GM23338 (cell line): ENCODE measurements at regions not wholly inside any gene's neighbourhood (a gene's known extent, or its start where the extent isn't known, plus 50 kb on each side); places are given as distances from the start of the nearest gene placed in this dataset.

Experiments
- ATAC-seq: fragments of 200-7000 bp; cut with Tn5 transposase; 3 replicates; pipeline ENCODE4 v1.9.1; 2020
- DNase-seq: peaks from one replicate; pipeline ENCODE4 v3.0.0-alpha.2; 2015; ENCODE audit warnings: low spot score
- H2AFZ ChIP-seq: fragments of 200-600 bp; sonication (generic); 2 replicates; pipeline ENCODE4 v1.8.0; 2016; ENCODE audit warnings: antibody characterized with exemption, mild to moderate bottlenecking, moderate library complexity
- H3F3A ChIP-seq: fragments of 200-600 bp; sonication (generic); replicated peaks from 2 replicates; pipeline ENCODE4 v1.8.0; 2017; ENCODE audit warnings: antibody characterized with exemption, mixed run types, low read depth
- H3K27ac ChIP-seq: fragments of 200-600 bp; sonication (generic); 2 replicates; pipeline ENCODE4 v1.6.1; 2016; ENCODE audit warnings: low read depth
- H3K27me3 ChIP-seq: fragments of 200-600 bp; sonication (generic); 2 replicates; pipeline ENCODE4 v1.8.0; 2016; ENCODE audit warnings: mild to moderate bottlenecking, mixed run types, moderate library complexity; ENCODE audit not compliant: insufficient read depth
- H3K36me3 ChIP-seq: fragments of 200-600 bp; sonication (generic); 2 replicates; pipeline ENCODE4 v1.8.0; 2016; ENCODE audit warnings: mild to moderate bottlenecking; ENCODE audit not compliant: insufficient read depth
- H3K4me1 ChIP-seq: fragments of 200-600 bp; sonication (generic); 2 replicates; pipeline ENCODE4 v1.8.0; 2016; ENCODE audit warnings: mild to moderate bottlenecking, moderate library complexity; ENCODE audit not compliant: insufficient read depth
- H3K4me2 ChIP-seq: fragments of 200-600 bp; sonication (generic); 2 replicates; pipeline ENCODE4 v1.7.1; 2017; ENCODE audit warnings: mixed run types
- H3K4me3 ChIP-seq: fragments of 200-600 bp; sonication (generic); 2 replicates; pipeline ENCODE4 v1.6.1; 2016; ENCODE audit warnings: mixed run types
- H3K79me2 ChIP-seq: fragments of 200-600 bp; sonication (generic); replicated peaks from 2 replicates; pipeline ENCODE4 v1.8.0; 2017; ENCODE audit warnings: mild to moderate bottlenecking; ENCODE audit not compliant: insufficient read depth
- H3K9me2 ChIP-seq: fragments of 200-600 bp; sonication (generic); 2 replicates; pipeline ENCODE4 v1.8.0; 2017; ENCODE audit not compliant: insufficient read depth
- H4K20me1 ChIP-seq: fragments of 200-600 bp; sonication (generic); replicated peaks from 2 replicates; pipeline ENCODE4 v1.8.0; 2017; ENCODE audit warnings: mild to moderate bottlenecking; ENCODE audit not compliant: insufficient read depth
- H3K27ac Mint-ChIP-seq: 2 replicates; pipeline ENCODE4 v1.8.0; 2020; ENCODE audit warnings: inconsistent platforms, mild to moderate bottlenecking, moderate library complexity, mixed read lengths
- H3K27me3 Mint-ChIP-seq: 3 replicates; pipeline ENCODE4 v1.8.0; 2022; ENCODE audit warnings: low read depth, mild to moderate bottlenecking, moderate library complexity, mixed read lengths, inconsistent platforms; ENCODE audit not compliant: insufficient read depth, poor library complexity
- H3K36me3 Mint-ChIP-seq: 3 replicates; pipeline ENCODE4 v1.8.0; 2021; ENCODE audit warnings: low read depth, mild to moderate bottlenecking, inconsistent platforms, moderate library complexity, mixed read lengths
- H3K4me1 Mint-ChIP-seq: 3 replicates; pipeline ENCODE4 v1.8.0; 2020; ENCODE audit warnings: mild to moderate bottlenecking, inconsistent platforms, mixed read lengths
- H3K4me3 Mint-ChIP-seq: 3 replicates; pipeline ENCODE4 v1.8.0; 2021; ENCODE audit warnings: moderate library complexity, mild to moderate bottlenecking, inconsistent platforms, mixed read lengths
- H3K9me3 Mint-ChIP-seq: 3 replicates; pipeline ENCODE4 v1.8.0; 2020; ENCODE audit warnings: moderate library complexity, mild to moderate bottlenecking, inconsistent platforms, mixed read lengths
- CREB1 ChIP-seq: fragments of 250-450 bp; sonication (Bioruptor Pico); IDR thresholded peaks from 2 replicates; pipeline ENCODE4 v1.5.0; 2020; ENCODE audit warnings: low read depth, mild to moderate bottlenecking, moderate library complexity
- CTCF ChIP-seq, 2 experiments: fragments of 200-600 bp in 1 of 2; sonication (generic) in 1 of 2; conservative IDR thresholded peaks; 2 replicates each; pipeline versions ENCODE4 v1.5.1 to v1.6.1; 2016 to 2017; ENCODE audit warnings: antibody characterized with exemption in 2 of 2, low read depth in 2 of 2, mild to moderate bottlenecking in 2 of 2, moderate library complexity in 1 of 2
- ETS1 ChIP-seq: IDR thresholded peaks from 2 replicates; pipeline ENCODE4 v1.6.1; 2016; ENCODE audit warnings: antibody characterized with exemption
- EZH2 ChIP-seq: fragments of 200-600 bp; sonication (generic); IDR thresholded peaks from one replicate; pipeline ENCODE4 v1.8.0; 2017; ENCODE audit warnings: antibody characterized with exemption, mild to moderate bottlenecking, low read depth; ENCODE audit not compliant: unreplicated experiment
- EZH2phosphoT487 ChIP-seq: fragments of 200-600 bp; sonication (generic); IDR thresholded peaks from one replicate; pipeline ENCODE4 v1.8.1; 2018; ENCODE audit warnings: antibody characterized with exemption; ENCODE audit not compliant: unreplicated experiment
- JUNB ChIP-seq: IDR thresholded peaks from one replicate; pipeline ENCODE4 v1.6.1; 2016; ENCODE audit warnings: antibody characterized with exemption; ENCODE audit not compliant: unreplicated experiment
- NANOG ChIP-seq: IDR thresholded peaks from 2 replicates; pipeline ENCODE4 v1.6.1; 2016; ENCODE audit warnings: antibody characterized with exemption, borderline replicate concordance
- POLR2AphosphoS5 ChIP-seq: IDR thresholded peaks from 2 replicates; pipeline ENCODE4 v1.6.1; 2016; ENCODE audit warnings: antibody characterized with exemption, low read depth
- STAT1 ChIP-seq: IDR thresholded peaks from one replicate; pipeline ENCODE4 v1.6.1; 2016; ENCODE audit warnings: antibody characterized with exemption; ENCODE audit not compliant: unreplicated experiment
- ZNF114 ChIP-seq: fragments of 250-450 bp; sonication (Bioruptor Pico); IDR thresholded peaks from 2 replicates; pipeline ENCODE4 v1.5.0; 2020; ENCODE audit warnings: mild to moderate bottlenecking, moderate library complexity
- ZNF331 ChIP-seq: fragments of 250-450 bp; sonication (Bioruptor Pico); IDR thresholded peaks from 2 replicates; pipeline ENCODE4 v1.5.0; 2020; ENCODE audit warnings: low read depth, mild to moderate bottlenecking, moderate library complexity
- TF ChIP-seq, protein P1 (sequence below): fragments of 250-450 bp; sonication (Bioruptor Pico); IDR thresholded peaks from 2 replicates; pipeline ENCODE4 v1.5.0; 2020; ENCODE audit warnings: mild to moderate bottlenecking, moderate library complexity
- TF ChIP-seq, protein P2 (sequence below): IDR thresholded peaks from one replicate; pipeline ENCODE4 v1.6.1; 2018; ENCODE audit warnings: antibody characterized with exemption; ENCODE audit not compliant: unreplicated experiment

DNA sequence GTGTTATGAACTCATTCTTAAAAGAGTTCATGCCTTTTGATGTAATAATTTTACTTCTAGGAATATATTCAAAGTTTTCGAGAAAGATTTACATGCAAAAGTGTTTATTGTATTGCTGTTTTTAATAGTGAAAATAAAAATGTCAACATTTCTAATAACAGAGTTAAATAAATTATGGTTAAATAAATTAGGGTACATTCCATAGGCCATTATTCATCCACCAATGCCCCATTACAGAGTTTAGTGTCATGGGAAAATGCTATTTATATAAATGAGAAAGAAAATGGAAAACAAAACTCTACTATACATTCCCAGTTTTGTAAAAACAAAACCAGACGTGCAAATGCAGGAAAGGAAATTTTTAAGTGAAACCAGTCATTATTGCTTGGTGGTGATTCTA, 538.1 kb upstream of the TBL1XR1 start:
- H4K20me1 ChIP-seq: no peaks in the 10 kb centered on the region
- ATAC-seq (no peak), DNase-seq (no peak)
- Mint-ChIP-seq H3K27me3 (no peaks in the 10 kb centered on the region), H3K9me3 (no peaks in the 10 kb centered on the region), H3K36me3 (no peaks in the 10 kb centered on the region), H3K27ac (no peak overlapping the region), H3K4me1 (peaks cover 15% of the 10 kb centered on the region), H3K4me3 (no peak overlapping the region)
- H3K4me2 ChIP-seq: no peak overlapping the region
- H3K4me1 ChIP-seq: peaks cover 13% of the 10 kb centered on the region
- H3K27me3 ChIP-seq: no peaks in the 10 kb centered on the region
- no peaks in the 10 kb centered on the region for H3K36me3 ChIP-seq
- no peak overlapping the region for H2AFZ ChIP-seq
- no peaks in the 10 kb centered on the region for H3K9me2 ChIP-seq
- H3F3A ChIP-seq: no peaks in the 10 kb centered on the region
- no peak for TF ChIP-seq ZNF331
- TF ChIP-seq CREB1 (CRISPR knock-in tag): no peak
- TF ChIP-seq EZH2phosphoT487: no peak
- TF ChIP-seq POLR2AphosphoS5: no peak
- TF ChIP-seq, protein P1, sequence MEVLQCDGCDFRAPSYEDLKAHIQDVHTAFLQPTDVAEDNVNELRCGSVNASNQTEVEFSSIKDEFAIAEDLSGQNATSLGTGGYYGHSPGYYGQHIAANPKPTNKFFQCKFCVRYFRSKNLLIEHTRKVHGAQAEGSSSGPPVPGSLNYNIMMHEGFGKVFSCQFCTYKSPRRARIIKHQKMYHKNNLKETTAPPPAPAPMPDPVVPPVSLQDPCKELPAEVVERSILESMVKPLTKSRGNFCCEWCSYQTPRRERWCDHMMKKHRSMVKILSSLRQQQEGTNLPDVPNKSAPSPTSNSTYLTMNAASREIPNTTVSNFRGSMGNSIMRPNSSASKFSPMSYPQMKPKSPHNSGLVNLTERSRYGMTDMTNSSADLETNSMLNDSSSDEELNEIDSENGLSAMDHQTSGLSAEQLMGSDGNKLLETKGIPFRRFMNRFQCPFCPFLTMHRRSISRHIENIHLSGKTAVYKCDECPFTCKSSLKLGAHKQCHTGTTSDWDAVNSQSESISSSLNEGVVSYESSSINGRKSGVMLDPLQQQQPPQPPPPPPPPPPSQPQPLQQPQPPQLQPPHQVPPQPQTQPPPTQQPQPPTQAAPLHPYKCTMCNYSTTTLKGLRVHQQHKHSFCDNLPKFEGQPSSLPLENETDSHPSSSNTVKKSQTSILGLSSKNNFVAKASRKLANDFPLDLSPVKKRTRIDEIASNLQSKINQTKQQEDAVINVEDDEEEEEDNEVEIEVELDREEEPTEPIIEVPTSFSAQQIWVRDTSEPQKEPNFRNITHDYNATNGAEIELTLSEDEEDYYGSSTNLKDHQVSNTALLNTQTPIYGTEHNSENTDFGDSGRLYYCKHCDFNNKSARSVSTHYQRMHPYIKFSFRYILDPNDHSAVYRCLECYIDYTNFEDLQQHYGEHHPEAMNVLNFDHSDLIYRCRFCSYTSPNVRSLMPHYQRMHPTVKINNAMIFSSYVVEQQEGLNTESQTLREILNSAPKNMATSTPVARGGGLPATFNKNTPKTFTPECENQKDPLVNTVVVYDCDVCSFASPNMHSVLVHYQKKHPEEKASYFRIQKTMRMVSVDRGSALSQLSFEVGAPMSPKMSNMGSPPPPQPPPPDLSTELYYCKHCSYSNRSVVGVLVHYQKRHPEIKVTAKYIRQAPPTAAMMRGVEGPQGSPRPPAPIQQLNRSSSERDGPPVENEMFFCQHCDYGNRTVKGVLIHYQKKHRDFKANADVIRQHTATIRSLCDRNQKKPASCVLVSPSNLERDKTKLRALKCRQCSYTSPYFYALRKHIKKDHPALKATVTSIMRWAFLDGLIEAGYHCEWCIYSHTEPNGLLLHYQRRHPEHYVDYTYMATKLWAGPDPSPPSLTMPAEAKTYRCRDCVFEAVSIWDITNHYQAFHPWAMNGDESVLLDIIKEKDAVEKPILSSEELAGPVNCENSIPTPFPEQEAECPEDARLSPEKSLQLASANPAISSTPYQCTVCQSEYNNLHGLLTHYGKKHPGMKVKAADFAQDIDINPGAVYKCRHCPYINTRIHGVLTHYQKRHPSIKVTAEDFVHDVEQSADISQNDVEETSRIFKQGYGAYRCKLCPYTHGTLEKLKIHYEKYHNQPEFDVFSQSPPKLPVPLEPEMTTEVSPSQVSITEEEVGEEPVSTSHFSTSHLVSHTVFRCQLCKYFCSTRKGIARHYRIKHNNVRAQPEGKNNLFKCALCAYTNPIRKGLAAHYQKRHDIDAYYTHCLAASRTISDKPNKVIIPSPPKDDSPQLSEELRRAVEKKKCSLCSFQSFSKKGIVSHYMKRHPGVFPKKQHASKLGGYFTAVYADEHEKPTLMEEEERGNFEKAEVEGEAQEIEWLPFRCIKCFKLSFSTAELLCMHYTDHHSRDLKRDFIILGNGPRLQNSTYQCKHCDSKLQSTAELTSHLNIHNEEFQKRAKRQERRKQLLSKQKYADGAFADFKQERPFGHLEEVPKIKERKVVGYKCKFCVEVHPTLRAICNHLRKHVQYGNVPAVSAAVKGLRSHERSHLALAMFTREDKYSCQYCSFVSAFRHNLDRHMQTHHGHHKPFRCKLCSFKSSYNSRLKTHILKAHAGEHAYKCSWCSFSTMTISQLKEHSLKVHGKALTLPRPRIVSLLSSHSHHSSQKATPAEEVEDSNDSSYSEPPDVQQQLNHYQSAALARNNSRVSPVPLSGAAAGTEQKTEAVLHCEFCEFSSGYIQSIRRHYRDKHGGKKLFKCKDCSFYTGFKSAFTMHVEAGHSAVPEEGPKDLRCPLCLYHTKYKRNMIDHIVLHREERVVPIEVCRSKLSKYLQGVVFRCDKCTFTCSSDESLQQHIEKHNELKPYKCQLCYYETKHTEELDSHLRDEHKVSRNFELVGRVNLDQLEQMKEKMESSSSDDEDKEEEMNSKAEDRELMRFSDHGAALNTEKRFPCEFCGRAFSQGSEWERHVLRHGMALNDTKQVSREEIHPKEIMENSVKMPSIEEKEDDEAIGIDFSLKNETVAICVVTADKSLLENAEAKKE (CRISPR knock-in tag): no peak
- TF ChIP-seq ZNF114 (CRISPR knock-in tag): no peak
- TF ChIP-seq JUNB: no peak
- TF ChIP-seq, protein P2, sequence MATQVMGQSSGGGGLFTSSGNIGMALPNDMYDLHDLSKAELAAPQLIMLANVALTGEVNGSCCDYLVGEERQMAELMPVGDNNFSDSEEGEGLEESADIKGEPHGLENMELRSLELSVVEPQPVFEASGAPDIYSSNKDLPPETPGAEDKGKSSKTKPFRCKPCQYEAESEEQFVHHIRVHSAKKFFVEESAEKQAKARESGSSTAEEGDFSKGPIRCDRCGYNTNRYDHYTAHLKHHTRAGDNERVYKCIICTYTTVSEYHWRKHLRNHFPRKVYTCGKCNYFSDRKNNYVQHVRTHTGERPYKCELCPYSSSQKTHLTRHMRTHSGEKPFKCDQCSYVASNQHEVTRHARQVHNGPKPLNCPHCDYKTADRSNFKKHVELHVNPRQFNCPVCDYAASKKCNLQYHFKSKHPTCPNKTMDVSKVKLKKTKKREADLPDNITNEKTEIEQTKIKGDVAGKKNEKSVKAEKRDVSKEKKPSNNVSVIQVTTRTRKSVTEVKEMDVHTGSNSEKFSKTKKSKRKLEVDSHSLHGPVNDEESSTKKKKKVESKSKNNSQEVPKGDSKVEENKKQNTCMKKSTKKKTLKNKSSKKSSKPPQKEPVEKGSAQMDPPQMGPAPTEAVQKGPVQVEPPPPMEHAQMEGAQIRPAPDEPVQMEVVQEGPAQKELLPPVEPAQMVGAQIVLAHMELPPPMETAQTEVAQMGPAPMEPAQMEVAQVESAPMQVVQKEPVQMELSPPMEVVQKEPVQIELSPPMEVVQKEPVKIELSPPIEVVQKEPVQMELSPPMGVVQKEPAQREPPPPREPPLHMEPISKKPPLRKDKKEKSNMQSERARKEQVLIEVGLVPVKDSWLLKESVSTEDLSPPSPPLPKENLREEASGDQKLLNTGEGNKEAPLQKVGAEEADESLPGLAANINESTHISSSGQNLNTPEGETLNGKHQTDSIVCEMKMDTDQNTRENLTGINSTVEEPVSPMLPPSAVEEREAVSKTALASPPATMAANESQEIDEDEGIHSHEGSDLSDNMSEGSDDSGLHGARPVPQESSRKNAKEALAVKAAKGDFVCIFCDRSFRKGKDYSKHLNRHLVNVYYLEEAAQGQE: no peak
- TF ChIP-seq EZH2: no peak
- TF ChIP-seq CTCF (conservative IDR thresholded peaks at IDR 0.05; ENCODE audit: low read depth in 2 of 2): no peak
- no peak for TF ChIP-seq NANOG
- no peak for TF ChIP-seq ETS1
- TF ChIP-seq STAT1: no peak
- H3K4me3 ChIP-seq: no peak overlapping the region
- no peaks in the 10 kb centered on the region for H3K79me2 ChIP-seq
- no peak overlapping the region for H3K27ac ChIP-seq
